Stimulated activated CD4-positive, alpha-beta T cell treated with anti-CD3 and anti-CD28 coated beads, Interleukin-4, amount 100 ng/mL, for 24 hours (primary cell): ENCODE measurements at regions not wholly inside any gene's neighbourhood (a gene's known extent, or its start where the extent isn't known, plus 50 kb on each side); places are given as distances from the start of the nearest gene placed in this dataset.

Experiments used
- DNase-seq: peaks from one replicate; pipeline ENCODE4 v3.0.0-alpha.2; 2020

DNA sequence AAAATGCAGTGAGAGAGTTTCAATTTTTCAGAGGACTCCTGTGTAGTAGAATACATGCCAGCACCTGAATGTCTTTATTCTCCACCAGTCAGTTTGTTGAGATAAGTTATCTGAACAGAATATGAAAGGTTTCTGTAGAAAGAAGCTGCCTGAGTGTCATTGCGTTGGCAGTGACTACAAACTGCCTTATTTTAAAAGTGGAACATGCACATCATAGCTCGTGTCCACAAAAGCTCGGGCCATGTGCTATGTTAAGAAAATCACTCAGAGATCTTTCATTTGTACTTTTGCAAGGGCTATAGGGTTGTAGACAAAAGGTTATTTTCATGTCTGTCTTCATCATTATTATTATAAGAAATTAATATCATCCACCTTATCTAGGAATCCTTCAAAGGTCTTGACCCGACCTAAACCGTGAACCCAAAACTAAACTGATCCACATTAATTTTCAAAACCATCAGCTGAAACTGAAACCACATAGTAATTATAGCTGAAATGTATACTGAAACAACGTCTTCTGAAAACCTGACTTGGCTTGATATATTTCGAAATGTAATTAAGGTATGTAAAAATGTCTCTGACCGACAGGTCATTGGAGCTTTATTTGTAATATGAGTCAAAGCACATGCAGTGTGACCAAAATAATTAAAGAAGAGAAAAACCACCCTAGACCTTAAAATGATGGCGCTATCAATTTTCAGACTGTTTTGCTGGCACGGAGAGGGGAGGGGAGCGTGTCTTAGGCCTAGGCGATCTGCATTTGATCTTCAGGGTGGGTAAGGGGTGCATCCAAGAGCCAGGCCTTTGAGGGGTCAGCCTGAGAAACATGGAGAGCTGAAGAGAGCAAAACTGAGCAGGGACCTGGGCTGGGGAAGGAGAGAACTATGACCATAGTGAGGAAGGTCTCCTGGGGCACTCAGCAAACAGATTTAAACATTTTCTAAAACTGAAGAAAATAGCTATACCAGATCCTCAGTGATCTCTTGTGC, 232.1 kb downstream of the SOX11 start:
- DNase-seq = no peak

GRCh38 chr2:5925604-5926003, 233.4 kb downstream of the SOX11 start:
- no peak for DNase-seq

GRCh38 chr2:5926871-5927512, 234.8 kb downstream of the SOX11 start:
- DNase-seq = no peak

DNA sequence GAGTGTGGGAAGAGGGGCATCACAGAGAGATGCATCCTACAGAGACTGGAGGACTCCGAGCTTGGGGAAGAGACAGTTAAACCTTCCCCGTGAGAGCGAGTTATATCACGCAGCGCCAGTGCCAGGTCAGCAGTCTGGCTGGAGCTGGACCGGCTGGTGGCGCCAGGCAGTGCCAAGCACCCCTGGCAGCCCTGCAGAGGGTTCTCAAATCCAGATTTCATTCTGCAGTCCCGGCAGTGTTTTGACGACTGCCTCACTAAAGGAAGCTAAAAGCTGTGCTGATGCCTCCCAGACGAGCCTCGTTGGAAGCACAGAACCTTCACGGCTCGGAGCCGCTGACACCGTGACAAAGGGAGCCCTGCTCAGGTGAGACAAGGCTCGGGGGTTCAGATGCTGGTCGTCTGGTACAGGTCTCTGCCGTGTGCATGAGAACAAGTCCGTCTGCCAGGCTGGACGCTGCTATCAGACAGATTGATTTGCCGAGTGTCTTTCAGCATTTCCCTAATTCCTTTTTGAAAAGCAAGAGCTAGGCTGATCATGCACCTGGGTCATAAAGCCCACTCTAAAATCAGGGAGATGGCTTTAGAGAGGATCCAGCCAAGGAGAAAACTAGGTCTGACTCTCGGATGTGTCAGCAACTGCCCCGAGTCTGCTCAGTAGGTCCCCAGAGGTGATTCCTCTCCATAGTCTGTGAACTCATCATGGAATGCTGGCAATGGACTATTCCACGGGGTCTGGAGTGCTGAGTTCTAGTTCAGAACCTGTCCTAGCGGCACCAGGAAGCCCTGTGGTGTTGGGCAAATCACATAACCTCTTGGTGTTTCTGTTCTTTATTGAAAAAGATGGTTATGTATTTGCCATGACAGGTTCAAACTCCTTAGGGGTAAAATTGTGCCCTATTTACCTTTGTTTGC, 240.6 kb downstream of the SOX11 start:
- no peak for DNase-seq

GRCh38 chr2:5933669-5934068, 241.5 kb downstream of the SOX11 start:
- no peak for DNase-seq

DNA sequence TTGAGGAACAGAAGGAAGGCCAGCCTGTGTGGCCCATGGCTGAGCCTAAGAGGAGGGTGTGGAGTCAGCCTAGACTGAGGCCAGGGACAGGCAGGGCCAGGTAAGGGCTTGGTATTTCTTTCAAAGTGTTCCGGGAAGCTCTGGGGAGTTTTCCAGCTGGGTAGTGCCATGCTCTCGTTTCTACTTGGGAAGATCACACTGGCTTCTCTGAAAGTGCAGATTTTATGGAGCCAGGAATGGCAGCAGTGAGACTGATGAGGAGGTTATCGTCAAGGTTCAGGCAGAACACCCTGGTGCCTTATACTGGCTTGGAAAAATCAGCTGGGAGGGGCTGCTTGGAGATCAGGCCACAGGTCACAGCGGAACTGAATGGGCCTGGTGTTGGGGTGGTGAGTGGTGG, 245.1 kb downstream of the SOX11 start:
- no peak for DNase-seq

DNA sequence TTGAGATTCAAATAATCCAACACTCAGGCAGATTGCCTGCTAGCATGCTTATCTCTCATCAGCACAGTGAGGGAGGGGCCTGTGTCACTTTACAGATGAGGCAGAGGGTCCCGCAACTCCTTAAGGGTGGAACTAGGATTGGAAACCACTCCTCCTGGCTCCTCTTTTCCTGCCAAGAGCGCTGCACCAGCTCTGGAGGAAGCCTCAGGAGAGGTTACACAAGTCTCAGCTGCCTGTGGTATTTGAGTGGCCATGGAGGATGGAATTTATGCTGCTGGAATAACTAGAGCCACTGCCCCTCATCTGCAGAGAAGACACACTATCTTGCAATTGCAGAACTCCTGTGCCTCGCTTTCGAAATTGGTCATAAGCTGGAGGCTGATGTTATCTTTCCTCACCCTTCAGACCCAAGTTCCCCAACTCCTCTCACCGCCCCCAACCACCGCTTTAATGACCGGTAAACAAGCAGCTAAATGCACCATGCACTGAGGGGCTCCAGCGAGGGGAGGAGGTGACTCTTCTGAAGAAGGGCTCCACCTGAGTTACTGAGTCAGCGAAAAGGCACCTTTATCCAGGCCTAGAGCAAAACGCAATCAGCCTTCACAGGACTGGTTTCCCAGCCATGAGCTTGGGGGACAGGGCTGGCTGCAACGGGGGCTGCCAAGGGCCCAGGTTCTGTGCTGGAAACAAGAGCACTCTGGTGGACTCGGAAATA, 245.8 kb downstream of the SOX11 start:
- DNase-seq = no peak

DNA sequence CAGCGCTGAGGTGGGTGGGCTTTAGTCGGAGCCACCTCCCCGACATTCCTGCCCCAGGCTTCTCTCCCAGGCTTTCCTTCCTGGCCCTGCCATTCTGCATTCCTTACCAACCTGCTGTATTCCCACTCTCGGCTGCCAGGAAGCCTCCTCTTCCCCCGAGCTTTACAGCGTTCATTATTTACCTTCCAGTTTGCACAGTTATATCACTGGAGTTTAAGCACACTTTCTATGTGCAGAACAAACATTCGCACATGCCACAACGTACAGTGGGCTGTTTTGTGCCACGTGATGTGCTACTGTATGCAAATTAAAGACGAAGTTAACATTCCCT, 246.3 kb downstream of the SOX11 start:
- no peak for DNase-seq

- no peak for DNase-seq
Observed at GRCh38 chr2:5939553-5939952, 247.4 kb downstream of the SOX11 start.

GRCh38 chr2:5940596-5941535, 248.7 kb downstream of the SOX11 start:
- DNase-seq = no peak

DNA sequence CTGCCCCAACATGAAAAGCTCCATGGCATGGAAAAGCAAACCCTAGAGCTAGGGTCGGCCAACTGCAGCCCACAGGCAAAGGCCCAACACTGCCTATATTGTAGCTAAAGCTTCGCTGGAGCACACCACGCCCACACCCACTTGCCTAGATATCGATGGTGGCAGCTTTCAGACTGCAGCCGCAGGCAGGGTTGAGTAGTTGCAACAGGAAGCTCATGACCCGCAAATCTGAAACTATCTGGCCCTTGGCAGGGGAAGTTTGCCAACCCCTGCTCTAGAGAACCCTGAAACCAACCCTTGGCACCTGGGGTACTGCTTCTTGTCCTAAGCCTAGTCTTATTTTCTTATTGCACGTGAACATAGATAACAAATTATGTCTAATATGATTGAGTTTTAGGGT, 250.0 kb downstream of the SOX11 start:
- no peak for DNase-seq

DNA sequence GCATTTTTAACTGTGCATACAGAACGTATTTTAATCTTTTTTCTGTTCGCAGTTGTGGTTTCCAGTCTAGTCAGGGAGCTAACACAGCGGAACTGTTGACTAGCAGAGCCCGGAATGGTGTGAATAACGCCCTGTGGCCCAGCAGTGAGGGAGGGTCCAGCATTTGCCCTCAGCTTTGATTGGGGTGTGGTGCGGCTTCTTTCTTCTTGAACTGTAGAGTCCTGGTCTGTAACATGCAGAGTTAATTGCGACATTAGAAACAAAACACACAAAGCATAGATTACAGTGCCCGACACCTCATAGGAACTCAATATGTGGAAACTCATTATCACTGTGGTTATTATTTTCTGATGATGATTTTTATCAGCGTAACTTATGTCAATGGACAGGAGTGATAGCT, 253.6 kb downstream of the SOX11 start:
- no peak for DNase-seq

GRCh38 chr2:5946225-5947115, 254.3 kb downstream of the SOX11 start:
- DNase-seq = no peak

- no peak for DNase-seq
Observed at GRCh38 chr2:5950736-5951135, 258.6 kb downstream of the SOX11 start.

GRCh38 chr2:5951471-5951870, 259.3 kb downstream of the SOX11 start:
- DNase-seq = no peak

DNA sequence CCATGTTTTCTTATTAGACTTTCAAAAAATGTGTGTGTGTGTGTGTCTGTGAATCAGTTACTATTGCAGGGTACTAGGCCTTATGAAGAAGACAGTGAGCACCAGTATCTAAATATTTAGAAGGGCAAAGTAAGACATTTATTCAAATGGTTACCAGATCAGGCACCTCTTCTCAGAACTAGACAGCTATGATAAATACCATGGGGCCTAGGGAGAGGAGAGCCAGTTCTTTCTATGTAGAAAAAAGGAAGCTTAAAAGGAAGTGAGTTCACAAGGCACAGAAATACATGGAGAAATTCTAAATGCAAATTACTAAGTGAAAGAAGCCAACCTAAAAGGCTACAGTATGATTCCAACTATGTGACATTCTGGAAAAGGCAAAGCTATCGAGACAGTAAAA, 261.3 kb downstream of the SOX11 start:
- DNase-seq = no peak

GRCh38 chr2:5954509-5954908, 262.3 kb downstream of the SOX11 start:
- no peak for DNase-seq

DNA sequence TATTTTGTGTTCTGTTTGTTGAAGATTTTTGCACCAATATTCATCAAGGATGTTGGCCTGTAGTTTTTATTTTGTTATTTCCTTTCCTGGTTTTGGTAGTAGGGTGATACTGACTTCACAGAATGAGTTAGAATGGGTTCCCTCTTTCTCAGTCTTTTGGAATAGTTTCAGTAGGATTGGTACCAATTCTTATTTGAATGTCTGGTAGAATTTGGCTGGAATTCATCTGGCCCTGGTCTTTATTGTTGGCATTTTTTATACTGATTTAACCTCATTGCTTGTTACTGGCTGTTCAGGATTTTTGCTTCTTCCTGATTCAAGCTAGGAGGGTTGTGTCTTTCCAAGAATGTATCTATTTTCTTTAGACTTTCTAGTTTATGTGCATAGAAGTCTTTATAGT, 263.7 kb downstream of the SOX11 start:
- no peak for DNase-seq

DNA sequence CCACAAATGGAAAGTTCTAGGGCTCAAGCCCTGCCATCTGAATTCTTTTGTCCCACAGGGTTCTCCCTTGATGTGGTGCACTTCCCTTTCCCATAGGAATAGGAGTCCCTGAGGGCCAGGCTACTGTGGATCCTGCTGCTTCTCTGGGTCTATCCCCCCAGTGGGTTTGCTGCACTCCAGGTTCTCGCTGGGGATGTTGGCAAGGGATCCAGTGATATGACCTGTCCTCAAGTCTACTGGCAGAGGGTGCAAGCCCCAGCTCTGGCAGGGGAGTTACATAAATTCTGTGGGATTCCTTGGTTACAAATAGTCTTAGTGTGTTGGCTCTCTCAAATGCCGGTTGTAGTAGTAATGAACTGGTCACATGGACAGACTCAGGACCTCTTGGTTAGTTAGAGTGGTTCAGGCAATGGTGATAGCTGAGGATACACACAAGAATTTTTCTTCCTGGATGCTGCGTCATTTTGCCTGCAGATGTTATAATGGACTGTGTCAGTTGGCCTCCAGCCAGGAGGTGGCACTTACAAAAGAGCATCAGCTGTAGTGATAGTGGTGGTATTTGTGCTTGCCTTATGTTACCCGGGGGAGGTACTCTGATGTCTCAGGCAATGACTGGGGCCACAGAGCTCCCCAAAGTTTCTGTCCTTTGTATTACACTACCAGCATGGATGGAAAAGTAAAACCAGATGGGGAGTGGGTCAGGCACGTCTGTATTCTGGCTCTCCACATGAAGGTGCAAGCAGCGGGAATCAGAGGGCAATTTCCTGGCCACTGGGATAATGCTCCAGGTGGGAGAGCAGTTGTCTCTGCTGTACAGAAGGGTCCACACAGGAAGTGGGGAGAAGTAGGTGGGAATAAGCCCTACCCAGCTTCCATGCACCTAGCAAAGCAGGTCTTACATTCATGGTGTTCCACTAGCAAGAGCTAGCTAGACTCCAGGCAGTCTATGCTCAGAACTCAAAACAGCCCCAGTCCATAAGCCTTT, 267.9 kb downstream of the SOX11 start:
- no peak for DNase-seq
